GM19023 (cell line): ENCODE measurements at regions not wholly inside any gene's neighbourhood (a gene's known extent, or its start where the extent isn't known, plus 50 kb on each side); places are given as distances from the start of the nearest gene placed in this dataset.
"Not testable (repeated sequence)": the region's sequence is repeated elsewhere in the genome, so short reads cannot be mapped to it uniquely, and the experiment has no call there.

Experiments used
- ATAC-seq: cut with Tn5 transposase; IDR thresholded peaks from one replicate; pipeline ENCODE4 v1.9.1; 2021; ENCODE audit warnings: mild to moderate bottlenecking, moderate library complexity; ENCODE audit not compliant: unreplicated experiment

- ATAC-seq, result no peak
These were observed 119.0 kb downstream of the JRKL start for GRCh38 chr11:96508861-96509260.

- ATAC-seq, result no peak
These were observed 131.1 kb downstream of the JRKL start for GRCh38 chr11:96520939-96521338.

DNA sequence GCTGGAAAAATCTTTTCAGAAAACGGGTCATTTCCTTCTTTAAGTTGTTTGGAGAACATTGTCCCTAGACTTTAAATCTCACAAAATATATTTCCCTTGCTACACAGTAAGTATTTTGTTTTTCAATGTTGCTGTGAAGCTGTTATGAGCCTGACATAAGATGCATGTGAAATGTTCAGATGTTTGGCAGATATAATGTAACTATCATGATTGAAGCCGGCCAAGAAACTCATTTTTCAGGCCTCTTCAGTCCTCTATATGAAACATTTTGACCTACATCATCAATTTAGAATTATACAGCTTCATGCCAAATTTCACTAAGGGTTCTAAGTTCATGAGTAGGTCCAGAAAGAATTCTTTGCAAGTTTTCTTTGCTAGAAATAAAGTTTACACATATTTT, 133.8 kb downstream of the JRKL start:
- no peak for ATAC-seq

DNA sequence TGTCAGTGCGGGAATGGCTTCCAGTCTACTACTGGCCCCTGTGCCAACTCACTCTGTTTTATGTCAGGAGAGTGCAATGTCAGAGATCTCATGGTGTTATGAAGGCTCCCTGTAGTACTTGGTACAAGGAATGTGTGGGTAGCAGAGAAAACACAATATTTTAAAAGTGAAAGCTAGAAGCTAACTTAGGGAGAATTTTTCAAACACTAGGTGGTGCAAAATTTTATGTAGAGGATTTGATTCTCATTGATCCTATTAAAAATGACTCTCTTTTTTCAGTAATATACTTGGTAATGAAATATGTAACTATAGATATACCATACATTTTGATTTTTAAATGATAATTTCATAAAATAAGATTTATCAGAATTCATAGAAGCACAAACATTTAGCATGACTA, 134.7 kb downstream of the JRKL start:
- ATAC-seq, result no peak

GRCh38 chr11:96530473-96530872, 140.7 kb downstream of the JRKL start:
- ATAC-seq, result no peak

GRCh38 chr11:96538104-96538503, 148.3 kb downstream of the JRKL start:
- no peak for ATAC-seq

GRCh38 chr11:96538622-96539021, 148.8 kb downstream of the JRKL start:
- ATAC-seq, result no peak

DNA sequence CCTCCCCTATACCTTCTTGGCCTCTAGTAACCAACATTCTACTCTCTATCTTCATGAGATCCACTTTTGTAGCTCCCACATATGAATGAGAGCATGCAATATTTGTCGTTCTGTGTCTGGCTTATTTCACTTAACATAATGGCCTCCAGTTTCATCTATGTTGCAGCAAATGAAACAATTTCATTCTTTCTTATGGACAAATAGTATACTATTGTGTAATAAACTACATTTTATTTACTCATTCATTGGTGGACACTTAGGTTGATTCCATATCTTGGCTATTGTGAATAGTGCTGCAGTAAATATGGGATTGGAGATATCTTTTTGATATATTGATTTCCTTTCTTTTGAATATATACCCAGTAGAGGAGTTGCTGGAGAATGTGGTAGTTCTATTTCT, 151.1 kb downstream of the JRKL start:
- ATAC-seq, result no peak

DNA sequence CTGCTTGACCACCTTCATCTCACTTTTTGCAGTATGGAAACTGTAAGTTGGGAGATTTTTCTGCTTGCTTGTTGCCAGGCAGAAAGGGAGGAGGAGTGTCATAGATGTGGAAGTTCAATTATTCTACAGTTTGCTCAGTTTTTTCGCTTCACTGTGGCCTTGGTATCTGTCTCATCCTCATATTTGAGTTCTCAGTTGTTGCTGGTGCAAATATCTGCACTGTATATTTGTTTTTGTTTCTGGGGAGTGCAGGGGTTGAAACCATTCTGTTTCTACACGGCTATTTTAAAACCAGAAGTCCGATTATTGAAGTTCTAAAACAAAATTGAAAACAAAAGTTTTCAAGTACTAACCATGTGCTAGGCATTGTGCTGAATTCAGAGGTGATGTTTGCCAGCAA, 153.4 kb downstream of the JRKL start:
- no peak for ATAC-seq

DNA sequence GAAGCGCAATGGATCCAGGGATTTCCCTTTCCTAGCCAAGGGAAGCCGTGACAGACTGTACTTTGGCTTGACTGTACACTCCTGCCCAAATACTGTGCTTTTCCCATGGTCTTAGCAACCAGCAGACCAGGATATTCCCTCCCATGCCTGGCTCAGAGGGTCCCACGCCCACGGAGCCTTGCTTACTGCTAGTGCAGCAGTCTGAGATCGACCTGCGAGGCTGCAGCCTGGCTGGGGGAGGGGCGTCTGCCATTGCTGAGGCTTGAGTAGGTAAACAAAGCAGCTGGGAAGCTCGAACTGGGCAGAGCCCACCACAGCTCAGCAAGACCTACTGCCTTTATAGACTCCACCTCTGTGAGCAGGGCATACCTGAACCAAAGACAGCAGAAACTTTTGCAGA, 155.4 kb downstream of the JRKL start:
- not testable (repeated sequence) for ATAC-seq

DNA sequence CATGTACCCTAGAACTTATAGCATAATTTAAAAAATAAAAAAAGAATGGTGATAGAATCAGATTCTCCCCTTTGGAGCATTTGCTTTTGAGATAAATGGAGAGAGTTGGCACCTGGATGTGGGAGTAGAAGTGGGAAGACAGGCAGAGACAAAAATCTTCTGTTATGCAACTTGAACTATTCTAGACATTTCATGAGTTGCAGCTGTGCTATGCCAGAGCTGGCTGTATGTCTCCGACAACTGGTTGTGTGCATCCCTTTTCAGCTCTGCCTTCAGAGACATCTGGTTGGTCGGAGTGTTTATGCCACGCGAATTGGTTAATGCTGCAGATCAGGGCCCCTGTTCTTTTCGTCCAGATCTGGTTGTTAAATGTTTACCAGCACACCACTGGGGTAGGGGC, 161.3 kb downstream of the JRKL start:
- ATAC-seq, result no peak

- ATAC-seq, result no peak
These were observed 164.5 kb downstream of the JRKL start for GRCh38 chr11:96554236-96554820.

DNA sequence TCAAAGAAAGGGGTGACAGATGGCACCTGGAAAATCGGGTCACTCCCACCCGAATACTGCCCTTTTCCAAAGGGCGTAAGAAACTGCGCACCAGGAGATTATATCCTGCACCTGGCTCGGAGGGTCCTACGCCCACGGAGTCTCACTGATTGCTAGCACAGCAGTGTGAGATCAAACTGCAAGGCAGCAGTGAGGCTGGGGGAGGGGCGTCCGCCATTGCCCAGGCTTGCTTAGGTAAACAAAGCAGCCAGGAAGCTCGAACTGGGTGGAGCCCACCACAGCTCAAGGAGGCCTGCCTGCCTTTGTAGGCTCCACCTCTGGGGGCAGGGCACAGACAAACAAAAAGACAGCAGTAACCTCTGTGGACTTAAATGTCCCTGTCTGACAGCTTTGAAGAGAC, 166.0 kb downstream of the JRKL start:
- not testable (repeated sequence) for ATAC-seq

- ATAC-seq, result not testable (repeated sequence)
These were observed 170.9 kb downstream of the JRKL start for GRCh38 chr11:96560727-96561126.

DNA sequence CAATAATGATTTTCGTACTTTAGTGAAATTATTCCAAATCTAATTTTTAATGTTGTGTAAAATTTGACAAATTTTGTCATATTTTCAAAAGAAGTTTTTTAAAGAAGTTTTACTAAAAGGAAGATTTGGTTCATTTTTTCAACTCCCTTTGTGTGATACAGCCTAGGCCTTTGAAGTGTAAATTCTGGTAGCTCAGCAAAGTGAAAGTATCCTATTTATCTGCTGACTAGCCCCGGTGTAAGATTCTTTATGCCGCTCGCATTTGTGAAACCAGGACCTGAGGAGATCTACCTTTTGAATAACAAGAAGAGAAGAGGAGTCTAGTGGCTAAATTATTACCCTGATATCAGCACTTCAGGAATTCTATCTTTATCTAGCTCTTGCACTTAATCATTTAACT, 177.4 kb downstream of the JRKL start:
- no peak for ATAC-seq

DNA sequence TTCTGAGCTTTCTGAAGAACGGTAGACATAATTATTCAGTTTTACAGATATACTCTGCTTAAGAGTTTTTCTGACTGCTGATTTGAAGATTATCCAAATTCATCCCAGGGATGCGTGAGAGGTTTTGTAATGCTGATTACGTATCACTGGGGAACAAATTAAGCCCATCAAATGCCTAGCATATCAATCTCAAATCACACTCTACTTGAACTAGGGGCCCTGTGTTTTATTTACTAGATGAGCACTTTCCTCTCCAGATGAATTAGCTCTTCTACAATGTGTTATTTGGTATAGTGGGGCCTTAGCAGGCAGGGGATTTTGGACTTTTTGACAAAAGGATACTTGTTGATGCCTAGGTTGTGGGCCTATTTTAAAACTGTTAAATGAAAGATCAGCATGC, 177.9 kb downstream of the JRKL start:
- ATAC-seq, result no peak

- no peak for ATAC-seq
These were observed 186.6 kb downstream of the JRKL start for GRCh38 chr11:96576383-96576782.

- ATAC-seq, result no peak
These were observed 188.6 kb downstream of the JRKL start for GRCh38 chr11:96578379-96578778.

GRCh38 chr11:96579656-96580055, 189.8 kb downstream of the JRKL start:
- ATAC-seq, result no peak

DNA sequence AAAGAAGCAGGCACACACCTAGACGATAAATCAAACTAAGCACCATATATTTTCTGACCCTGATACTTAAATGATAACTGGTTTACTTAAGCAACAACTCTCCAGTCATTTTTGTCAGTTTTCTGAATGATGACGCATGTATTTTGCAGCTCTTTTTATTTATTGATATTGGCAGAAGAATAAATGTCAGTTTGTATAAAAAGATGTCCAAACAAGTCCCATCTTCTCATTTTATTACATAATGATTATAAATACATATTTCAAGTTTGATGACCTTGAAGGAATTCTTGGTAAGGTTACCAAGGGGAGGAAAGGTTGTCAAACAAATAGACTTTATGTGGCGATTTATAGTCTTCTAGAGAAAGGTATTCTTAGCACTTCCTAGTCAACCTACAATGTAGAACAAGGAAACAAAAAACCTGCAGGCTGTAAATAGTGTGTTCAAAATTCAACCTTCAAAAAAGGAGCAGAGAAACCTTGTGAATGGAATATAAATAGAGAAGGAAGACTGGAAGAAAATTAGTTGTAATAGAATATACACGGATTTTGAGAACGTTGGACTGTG, 190.7 kb downstream of the JRKL start:
- ATAC-seq, result no peak

- not testable (repeated sequence) for ATAC-seq
These were observed 196.4 kb downstream of the JRKL start for GRCh38 chr11:96585944-96586880.

GRCh38 chr11:96588793-96589192, 199.0 kb downstream of the JRKL start:
- ATAC-seq, result not testable (repeated sequence)
